Adrenal gland (tissue), 5 donors: ENCODE measurements at regions not wholly inside any gene's neighbourhood (a gene's known extent, or its start where the extent isn't known, plus 50 kb on each side); places are given as distances from the start of the nearest gene placed in this dataset.

Experiments used
- CTCF ChIP-seq, 6 experiments: fragments of 450-650 bp in 4 of 6; fragments of 200-600 bp in 2 of 6; sonication (generic) in 1 of 6; IDR thresholded peaks; 1 replicate in 5 of 6; 2 replicates in 1 of 6; pipeline versions ENCODE4 v1.5.1 to v1.8.0; 2016 to 2021; ENCODE audit warnings: antibody characterized with exemption in 6 of 6, mild to moderate bottlenecking in 2 of 6, moderate library complexity in 1 of 6
- POLR2A ChIP-seq, 2 donors: fragments of 450-650 bp; IDR thresholded peaks; one replicate each; pipeline ENCODE4 v1.6.1; 2017; ENCODE audit warnings: antibody characterized with exemption in 2 of 2, mild to moderate bottlenecking in 2 of 2, moderate library complexity in 1 of 2
- donor health status: DM: no; HTN: no; CAD: no.

- TF ChIP-seq CTCF (IDR thresholded peaks at IDR 0.05): no peak
- TF ChIP-seq POLR2A (IDR thresholded peaks at IDR 0.05): no peak
These were observed 127.6 kb upstream of the SLC25A48 start for GRCh38 chr5:135706893-135707292.
